GM19438 (cell line): ENCODE measurements at regions not wholly inside any gene's neighbourhood (a gene's known extent, or its start where the extent isn't known, plus 50 kb on each side); places are given as distances from the start of the nearest gene placed in this dataset.

Experiments used
- ATAC-seq: cut with Tn5 transposase; IDR thresholded peaks from one replicate; pipeline ENCODE4 v1.9.1; 2021; ENCODE audit warnings: low read depth; ENCODE audit not compliant: unreplicated experiment

GRCh38 chr1:81498471-81499462 lies 302.0 kb upstream of the ADGRL2 start:
- no peak for ATAC-seq

GRCh38 chr1:81496349-81496748 lies 304.4 kb upstream of the ADGRL2 start:
- ATAC-seq, result no peak

GRCh38 chr1:81493102-81493869 lies 307.4 kb upstream of the ADGRL2 start:
- no peak for ATAC-seq

DNA sequence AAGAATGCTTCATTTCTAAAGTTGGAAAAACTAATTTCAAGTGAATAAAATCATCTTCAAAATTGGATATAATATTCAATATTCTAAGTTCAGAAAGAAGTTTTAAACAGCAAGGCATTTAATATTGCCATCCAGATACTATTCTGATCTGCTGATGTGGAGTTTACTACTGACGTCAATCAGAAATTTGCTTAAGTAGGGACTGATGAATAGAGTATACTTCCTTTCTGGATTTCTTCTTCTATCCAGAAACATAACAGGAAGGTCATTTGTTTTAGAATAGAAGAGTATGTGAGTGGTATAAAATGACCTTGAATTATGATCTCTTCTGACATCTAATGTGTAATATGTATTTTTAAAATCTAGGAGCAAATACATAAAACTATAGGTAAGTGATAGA lies 308.1 kb upstream of the ADGRL2 start:
- no peak for ATAC-seq

DNA sequence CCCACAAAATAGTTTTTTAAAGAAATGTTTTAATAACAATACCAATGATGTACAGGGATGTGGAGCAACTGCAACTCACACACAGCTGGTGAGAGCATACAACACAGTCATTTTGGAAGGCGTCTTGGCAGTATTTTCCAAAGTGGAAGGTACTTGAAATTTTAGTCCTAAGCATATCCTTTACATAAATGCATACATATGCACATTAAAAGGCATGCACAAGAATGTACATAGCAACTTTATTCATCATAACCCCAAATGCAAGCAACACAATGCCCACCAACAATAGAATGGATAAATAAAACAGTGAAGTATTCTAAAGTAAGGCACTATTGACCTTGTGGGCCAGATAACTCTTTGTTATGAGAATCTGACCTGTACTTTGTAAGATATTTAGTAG lies 310.1 kb upstream of the ADGRL2 start:
- no peak for ATAC-seq

- ATAC-seq, result no peak
These were observed 311.3 kb upstream of the ADGRL2 start for GRCh38 chr1:81489372-81489934.

- no peak for ATAC-seq
These were observed 316.4 kb upstream of the ADGRL2 start for GRCh38 chr1:81484284-81484683.

DNA sequence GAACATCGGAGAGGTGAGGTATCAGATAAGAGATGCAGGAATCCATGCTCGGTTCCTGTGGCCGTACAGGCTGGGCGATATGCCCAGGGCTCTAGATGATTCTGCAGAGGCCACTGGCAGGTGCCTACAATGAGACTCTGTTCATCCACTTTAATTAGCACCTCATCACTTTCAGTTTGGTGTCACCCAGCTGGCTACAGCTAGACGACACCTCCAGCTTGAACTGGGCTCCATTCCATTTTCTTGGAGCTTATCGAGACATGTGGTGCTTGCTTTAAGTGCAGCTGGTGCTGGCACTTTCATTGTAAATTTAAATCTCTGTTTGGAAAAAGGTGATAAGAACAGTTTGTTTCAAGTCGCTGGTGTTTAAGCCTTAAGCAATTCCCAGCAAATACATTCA lies 322.5 kb upstream of the ADGRL2 start:
- no peak for ATAC-seq

GRCh38 chr1:81477710-81478109 lies 323.0 kb upstream of the ADGRL2 start:
- no peak for ATAC-seq

- ATAC-seq, result no peak
These were observed 328.3 kb upstream of the ADGRL2 start for GRCh38 chr1:81472387-81472786.

DNA sequence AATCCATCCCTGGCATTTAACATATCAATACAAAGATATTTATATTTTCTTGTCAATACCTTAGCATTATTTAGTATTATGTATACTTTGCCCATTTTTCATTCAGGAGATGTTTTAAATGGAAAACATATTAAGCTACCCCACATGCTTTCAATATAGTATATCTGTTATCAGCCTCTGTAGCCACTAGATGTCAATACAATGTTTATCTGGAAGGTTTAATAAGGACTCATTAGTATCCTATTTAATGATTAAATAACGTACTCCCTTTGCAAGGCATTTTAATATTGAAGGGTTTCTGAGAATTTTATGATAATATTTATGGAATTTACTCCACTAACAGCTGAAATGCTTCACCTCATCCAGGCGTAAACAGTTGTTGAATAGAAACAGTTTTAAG lies 329.5 kb upstream of the ADGRL2 start:
- no peak for ATAC-seq

- no peak for ATAC-seq
These were observed 330.5 kb upstream of the ADGRL2 start for GRCh38 chr1:81470275-81470674.

- ATAC-seq, result no peak
These were observed 333.4 kb upstream of the ADGRL2 start for GRCh38 chr1:81467383-81467782.

DNA sequence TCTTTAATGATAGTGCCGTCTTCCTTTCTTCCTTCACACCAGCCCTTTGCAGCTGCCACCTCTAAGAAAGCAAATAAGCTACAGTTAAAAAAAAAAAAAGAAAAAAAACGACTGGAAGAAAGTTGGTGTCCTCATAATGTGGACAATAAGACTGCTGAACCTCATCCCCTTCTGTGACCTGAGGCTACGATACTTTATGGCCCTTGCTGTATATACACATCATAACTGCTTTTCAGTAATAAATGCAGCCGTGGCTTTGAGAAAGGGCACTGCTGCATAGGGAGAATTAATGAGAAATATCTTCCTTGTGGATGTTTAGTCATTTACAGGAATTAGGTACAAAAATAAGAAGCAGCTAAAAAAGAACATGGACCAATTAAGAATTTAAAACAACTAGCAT lies 333.8 kb upstream of the ADGRL2 start:
- ATAC-seq, result no peak

DNA sequence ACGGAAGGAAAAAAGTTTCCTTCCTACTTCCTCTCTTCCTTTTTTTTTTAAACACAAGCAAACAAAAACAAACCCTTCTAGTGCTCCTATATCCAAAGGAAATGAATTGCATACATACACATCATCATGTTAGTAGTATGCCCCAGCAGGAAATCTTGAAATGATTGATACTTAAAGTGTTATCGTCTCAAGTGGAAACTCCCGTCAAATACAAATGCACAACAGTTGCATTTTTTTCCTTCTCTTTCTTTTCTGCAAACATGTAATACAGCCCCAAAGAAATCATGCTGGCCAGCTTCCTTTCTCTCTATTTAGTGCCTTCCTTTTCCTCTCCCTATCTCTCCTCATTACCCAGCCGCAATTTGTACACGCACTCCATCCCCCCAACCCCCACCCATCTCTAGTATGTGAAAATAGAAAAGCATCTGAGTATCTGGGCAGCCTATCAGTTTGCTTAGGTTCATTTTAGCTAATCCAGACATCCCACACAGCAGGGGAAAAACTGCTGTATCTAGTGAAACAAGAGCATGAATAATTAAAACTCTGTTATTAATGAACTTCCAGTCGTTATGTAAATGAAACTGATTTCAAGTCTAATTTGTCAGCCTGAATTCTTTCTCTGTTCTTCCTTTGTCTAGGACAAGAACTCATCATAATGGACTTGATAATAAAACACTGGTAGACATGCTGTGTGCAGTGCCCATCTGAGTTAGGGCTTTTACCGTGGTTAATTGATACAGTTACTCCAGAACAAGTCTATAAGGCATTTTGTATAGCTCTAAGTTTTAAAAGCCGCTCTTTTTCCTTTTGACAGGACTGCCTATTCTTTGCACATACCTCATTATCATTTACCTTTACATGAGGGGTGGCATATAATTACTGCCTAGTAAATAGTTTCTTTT lies 336.5 kb upstream of the ADGRL2 start:
- ATAC-seq, result no peak

DNA sequence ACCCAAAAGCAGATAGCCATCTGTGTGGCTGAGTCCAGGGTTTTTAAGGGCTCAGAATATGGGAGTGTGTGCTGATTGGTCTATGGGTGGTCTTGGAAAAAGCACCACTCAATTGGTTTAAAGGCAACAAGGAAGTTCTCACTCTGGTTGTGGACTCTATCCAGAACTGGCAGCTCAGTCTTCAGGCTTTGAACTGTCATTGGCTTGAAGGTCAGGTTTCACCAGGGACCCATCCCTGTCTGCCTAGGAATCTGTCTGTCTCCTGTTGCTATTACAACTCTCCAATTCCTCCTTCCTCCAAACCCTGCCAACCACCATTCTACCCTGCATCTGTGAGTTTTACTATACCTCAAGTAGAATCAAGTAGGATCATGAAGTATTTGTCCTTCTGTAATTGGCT lies 341.7 kb upstream of the ADGRL2 start:
- ATAC-seq, result no peak

DNA sequence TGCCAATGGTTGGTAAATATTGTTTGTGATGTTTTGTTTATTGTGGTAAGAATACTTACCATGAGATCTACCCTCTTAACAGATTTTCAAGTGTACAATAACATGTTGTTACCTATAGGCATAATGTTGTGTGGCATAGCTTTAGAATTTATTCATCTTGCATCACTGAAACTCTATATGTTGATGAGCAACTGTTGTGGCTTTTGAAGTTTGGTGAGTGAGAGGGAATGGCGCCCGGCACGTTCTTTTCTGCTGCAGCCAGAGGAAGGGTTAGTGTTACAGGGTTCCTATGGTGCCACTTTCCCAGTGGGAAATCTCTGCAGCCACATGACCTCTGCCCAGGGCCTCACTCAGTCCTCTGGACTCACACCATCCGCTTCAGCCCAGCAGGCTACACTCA lies 342.5 kb upstream of the ADGRL2 start:
- ATAC-seq, result no peak

DNA sequence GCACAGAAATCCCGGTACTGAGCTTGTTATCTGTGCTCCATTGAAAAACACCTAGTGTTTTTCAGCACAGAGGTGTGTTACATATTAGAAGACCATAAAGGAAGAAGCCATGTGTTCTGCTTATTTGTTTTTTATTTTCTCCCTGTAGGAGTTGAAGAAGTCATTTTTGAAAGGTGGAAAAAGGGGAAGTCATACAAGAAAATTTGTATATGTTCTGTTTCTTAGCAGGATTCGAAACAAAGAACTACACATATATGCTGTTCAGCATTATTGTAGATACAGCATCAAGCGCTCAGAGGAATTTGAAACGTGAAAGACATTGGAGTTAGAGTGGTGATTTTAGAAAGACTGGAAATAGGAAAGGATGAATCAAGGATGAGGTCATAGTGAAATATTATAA lies 345.3 kb upstream of the ADGRL2 start:
- ATAC-seq, result no peak

DNA sequence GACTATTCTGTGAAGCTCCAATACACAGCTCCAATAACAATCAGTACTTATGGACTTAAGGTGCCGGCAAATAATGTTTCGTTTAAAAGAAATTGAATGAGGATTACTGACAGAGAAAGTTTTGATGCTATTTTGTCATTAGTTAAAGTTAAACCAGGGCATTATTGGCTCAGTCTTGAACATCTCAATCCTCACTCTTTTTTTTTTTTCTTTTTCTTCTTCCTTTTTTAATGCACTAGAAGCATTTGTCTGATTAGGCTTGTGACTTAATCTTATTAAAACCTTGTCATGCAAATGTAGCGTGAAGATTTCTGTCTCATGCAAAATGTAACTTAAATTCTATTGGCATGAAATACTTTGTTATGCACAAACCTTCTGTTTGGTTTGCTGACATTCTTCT lies 346.8 kb upstream of the ADGRL2 start:
- ATAC-seq, result no peak

DNA sequence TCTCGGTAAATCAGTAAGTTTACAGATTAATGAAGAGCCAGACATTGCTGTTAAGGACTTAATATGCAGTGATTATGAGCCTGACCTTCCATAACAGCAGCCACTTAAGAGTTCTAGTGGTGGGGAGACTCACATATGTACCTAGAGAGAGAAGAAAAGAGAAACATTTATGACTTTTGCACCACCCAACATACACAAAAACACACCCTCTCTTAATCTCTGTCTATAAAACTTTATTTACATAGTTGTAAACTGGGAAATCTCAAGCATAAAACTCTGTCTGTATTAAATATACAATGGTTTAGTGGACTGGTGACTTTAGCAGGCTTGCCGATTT lies 347.4 kb upstream of the ADGRL2 start:
- ATAC-seq, result no peak
